Gastroesophageal sphincter (tissue), 4 donors: ENCODE measurements at regions not wholly inside any gene's neighbourhood (a gene's known extent, or its start where the extent isn't known, plus 50 kb on each side); places are given as distances from the start of the nearest gene placed in this dataset.
"Not testable (repeated sequence)": the region's sequence is repeated elsewhere in the genome, so short reads cannot be mapped to it uniquely, and the experiment has no call there.

Source experiments
- ATAC-seq: fragments of 150-250 bp; one replicate; pipeline ENCODE4 v1.9.1; 2016; ENCODE audit warnings: mild to moderate bottlenecking, moderate library complexity
- H3K27ac ChIP-seq, 4 donors: fragments of 200-600 bp; sonication (generic) in 3 of 4; 1 replicate in 3 of 4; 2 replicates in 1 of 4; pipeline ENCODE4 v1.5.1; 2016 to 2019
- H3K27me3 ChIP-seq: fragments of 200-600 bp; sonication (generic); one replicate; pipeline ENCODE4 v1.5.1; 2019
- H3K36me3 ChIP-seq, 2 donors: fragments of 200-600 bp; sonication (generic); one replicate each; pipeline ENCODE4 v1.5.1; 2019; ENCODE audit warnings: control low read depth in 1 of 2
- H3K4me1 ChIP-seq, 3 donors: fragments of 200-600 bp; sonication (generic); 1 replicate in 2 of 3; 2 replicates in 1 of 3; pipeline ENCODE4 v1.5.1; 2016 to 2019; ENCODE audit warnings: control low read depth in 2 of 3
- H3K4me3 ChIP-seq, 2 donors: fragments of 200-600 bp; sonication (generic); one replicate each; pipeline ENCODE4 v1.5.1; 2019; ENCODE audit warnings: mild to moderate bottlenecking in 1 of 2, moderate library complexity in 1 of 2
- H3K9me3 ChIP-seq, 3 donors: fragments of 200-600 bp; sonication (generic); one replicate each; pipeline ENCODE4 v1.5.1; 2017 to 2019; ENCODE audit warnings: control low read depth in 2 of 3
- EP300 ChIP-seq: sonication (generic); formaldehyde crosslinking; IDR thresholded peaks from one replicate; pipeline ENCODE4 v1.6.1; 2017; ENCODE audit warnings: antibody characterized with exemption, mild to moderate bottlenecking
- POLR2A ChIP-seq, 2 donors: fragments of 450-650 bp; IDR thresholded peaks; one replicate each; pipeline ENCODE4 v1.6.1; 2017; ENCODE audit warnings: antibody characterized with exemption in 2 of 2, mild to moderate bottlenecking in 2 of 2, moderate library complexity in 1 of 2
- POLR2AphosphoS5 ChIP-seq: sonication (generic); formaldehyde crosslinking; IDR thresholded peaks from one replicate; pipeline ENCODE4 v1.6.1; 2017; ENCODE audit warnings: antibody characterized with exemption
- WGBS, 2 donors: methylation state at CpG; one replicate each; pipeline ENCODE4 v1.1.5; 2018; ENCODE audit warnings: low coverage in 1 of 2; 5-methylcytosine and 5-hydroxymethylcytosine counted together
- TF ChIP-seq, protein P1 (sequence below), 4 experiments: fragments of 200-600 bp in 2 of 4; fragments of 450-650 bp in 2 of 4; sonication (generic) in 1 of 4; IDR thresholded peaks; one replicate each; pipeline ENCODE4 v1.5.1; 2017 to 2019; ENCODE audit warnings: antibody characterized with exemption in 4 of 4, mild to moderate bottlenecking in 2 of 4, moderate library complexity in 2 of 4

DNA sequence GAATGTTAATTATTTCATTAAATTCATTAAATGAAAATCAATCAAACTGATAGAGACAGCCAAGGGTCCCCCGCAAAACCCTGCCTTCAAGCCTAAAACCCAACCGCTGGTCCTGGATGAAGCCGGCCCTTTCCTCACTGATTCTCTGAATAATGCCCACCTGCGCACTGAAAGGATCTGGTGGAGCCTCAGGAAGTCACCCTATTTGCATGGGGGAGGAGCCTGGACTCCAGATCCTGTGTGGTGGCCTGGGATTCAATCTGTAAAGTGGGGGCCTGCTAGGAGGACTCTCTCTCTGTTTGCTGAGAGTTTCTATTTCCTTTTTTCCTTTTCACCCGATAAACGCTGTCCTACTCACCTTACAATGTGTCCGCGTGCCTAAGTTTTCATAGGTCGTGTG, 97.9 kb upstream of the ADAMTS3 start:
- Histone ChIP-seq H3K27ac (no peak overlapping the region), H3K36me3 (no peaks in the 10 kb centered on the region), H3K4me3 (no peak overlapping the region), H3K4me1 (no peaks in the 10 kb centered on the region), H3K9me3 (no peaks in the 10 kb centered on the region), H3K27me3 (no peaks in the 10 kb centered on the region)
- 69 to 80% methylated on average over 1 to 8 of the region's 9 CpGs for WGBS, 2 donors
- ATAC-seq: no peak
- TF ChIP-seq POLR2AphosphoS5: no peak
- TF ChIP-seq, protein P1, sequence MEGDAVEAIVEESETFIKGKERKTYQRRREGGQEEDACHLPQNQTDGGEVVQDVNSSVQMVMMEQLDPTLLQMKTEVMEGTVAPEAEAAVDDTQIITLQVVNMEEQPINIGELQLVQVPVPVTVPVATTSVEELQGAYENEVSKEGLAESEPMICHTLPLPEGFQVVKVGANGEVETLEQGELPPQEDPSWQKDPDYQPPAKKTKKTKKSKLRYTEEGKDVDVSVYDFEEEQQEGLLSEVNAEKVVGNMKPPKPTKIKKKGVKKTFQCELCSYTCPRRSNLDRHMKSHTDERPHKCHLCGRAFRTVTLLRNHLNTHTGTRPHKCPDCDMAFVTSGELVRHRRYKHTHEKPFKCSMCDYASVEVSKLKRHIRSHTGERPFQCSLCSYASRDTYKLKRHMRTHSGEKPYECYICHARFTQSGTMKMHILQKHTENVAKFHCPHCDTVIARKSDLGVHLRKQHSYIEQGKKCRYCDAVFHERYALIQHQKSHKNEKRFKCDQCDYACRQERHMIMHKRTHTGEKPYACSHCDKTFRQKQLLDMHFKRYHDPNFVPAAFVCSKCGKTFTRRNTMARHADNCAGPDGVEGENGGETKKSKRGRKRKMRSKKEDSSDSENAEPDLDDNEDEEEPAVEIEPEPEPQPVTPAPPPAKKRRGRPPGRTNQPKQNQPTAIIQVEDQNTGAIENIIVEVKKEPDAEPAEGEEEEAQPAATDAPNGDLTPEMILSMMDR (IDR thresholded peaks at IDR 0.05): no peak
- TF ChIP-seq POLR2A (IDR thresholded peaks at IDR 0.05): no peak
- no peak for TF ChIP-seq EP300

DNA sequence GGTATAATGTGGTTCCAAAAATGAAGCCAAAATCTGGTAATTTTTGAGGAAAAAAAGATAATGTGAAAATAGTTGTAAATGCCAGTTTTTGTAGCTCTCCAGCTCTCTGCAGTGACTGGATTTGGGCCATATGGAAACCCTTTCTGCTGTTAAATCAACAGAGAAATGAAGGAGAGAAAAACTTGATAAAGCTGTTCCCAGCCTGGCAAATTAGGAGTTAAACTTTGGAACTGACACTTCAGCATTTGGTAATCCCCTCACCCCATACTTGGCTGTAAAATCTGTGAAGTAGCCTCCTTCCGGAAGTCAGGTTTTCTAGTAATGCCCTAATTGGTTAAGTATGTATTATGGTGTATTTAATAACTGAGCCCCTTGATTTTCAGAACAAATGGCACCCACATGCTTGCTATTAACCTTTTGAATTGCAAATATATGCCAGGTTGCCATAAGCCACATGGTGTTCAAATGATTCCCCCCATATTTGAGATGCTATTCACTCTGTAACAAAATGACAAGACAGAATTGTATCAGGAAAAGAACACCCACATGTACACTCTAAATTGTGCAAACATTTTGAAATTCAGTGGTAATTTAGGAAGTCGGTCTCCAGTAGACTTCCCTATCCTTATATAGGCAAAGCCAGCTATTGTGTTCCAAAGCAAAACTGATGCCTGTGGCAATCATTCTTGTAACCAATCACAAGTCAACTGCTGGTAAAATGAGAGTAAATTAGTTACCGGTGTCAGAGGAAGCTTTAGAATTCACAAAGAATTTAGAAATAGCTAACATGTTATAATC, 96.3 kb upstream of the ADAMTS3 start:
- Histone ChIP-seq H3K9me3 (no peaks in the 10 kb centered on the region), H3K4me1 (no peaks in the 10 kb centered on the region), H3K27me3 (no peaks in the 10 kb centered on the region), H3K36me3 (no peaks in the 10 kb centered on the region), H3K27ac (no peak overlapping the region), H3K4me3 (no peak overlapping the region)
- ATAC-seq: no peak
- 54 to 64% methylated on average over 3 of the region's 3 CpGs for WGBS, 2 donors
- TF ChIP-seq POLR2A (IDR thresholded peaks at IDR 0.05): no peak
- TF ChIP-seq POLR2AphosphoS5: no peak
- TF ChIP-seq, protein P1 (IDR thresholded peaks at IDR 0.05): no peak
- no peak for TF ChIP-seq EP300

DNA sequence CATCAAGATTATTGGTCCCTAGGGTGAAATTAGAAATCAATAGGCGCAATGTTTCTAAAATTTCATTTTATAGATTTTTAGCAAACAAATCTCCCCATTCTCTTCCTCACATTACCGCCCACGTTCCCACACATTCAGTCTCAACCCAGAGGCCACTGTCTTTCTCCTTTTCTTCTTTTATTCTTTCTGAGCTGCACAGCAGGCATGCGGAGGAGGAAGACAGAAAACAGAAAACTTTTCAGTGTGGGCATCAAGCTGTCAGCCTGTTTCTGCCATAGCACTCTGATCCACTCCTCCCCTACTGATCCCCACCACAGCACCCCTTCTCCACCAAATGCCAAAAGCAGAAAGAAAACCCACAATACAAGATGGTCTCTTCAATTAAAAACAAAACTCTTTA, 94.8 kb upstream of the ADAMTS3 start:
- ATAC-seq: no peak
- no peaks in the 10 kb centered on the region for H3K36me3 ChIP-seq
- no peaks in the 10 kb centered on the region for H3K27me3 ChIP-seq
- no peak overlapping the region for H3K27ac ChIP-seq
- no peaks in the 10 kb centered on the region for H3K4me1 ChIP-seq
- TF ChIP-seq, protein P1 (IDR thresholded peaks at IDR 0.05): no peak
- TF ChIP-seq EP300: no peak
- TF ChIP-seq POLR2AphosphoS5: no peak
- no peak for TF ChIP-seq POLR2A (IDR thresholded peaks at IDR 0.05)
- H3K4me3 ChIP-seq: no peak overlapping the region
- WGBS, 2 donors: 60 to 76% methylated on average over 3 to 4 of the region's 4 CpGs
- H3K9me3 ChIP-seq: no peaks in the 10 kb centered on the region

DNA sequence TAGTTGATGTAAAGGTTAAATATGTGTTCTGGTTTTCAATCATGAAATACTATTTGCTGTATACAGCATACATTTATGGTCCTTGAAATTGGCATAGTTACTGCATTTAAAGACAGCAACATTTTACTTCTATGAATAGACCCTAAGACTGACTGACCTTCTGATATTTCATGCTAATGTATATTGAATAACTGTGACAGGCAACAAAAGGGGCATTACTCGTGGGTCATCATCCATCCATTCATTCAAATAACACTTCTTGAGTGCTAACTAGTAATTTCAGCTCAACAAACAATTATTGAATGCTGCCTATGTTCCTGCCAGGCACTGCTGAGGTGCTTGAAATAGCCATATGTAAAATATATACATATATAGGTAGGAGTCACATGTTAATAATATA, 92.8 kb upstream of the ADAMTS3 start:
- Histone ChIP-seq H3K4me1 (no peaks in the 10 kb centered on the region), H3K36me3 (no peaks in the 10 kb centered on the region), H3K4me3 (no peak overlapping the region), H3K27me3 (no peaks in the 10 kb centered on the region), H3K27ac (no peak overlapping the region), H3K9me3 (no peaks in the 10 kb centered on the region)
- 41 to 47% methylated on average over 1 of the region's 1 CpG for WGBS, 2 donors
- TF ChIP-seq POLR2AphosphoS5 (no peak), EP300 (no peak), POLR2A (IDR thresholded peaks at IDR 0.05) (no peak)
- TF ChIP-seq, protein P1 (IDR thresholded peaks at IDR 0.05): no peak
- no peak for ATAC-seq

DNA sequence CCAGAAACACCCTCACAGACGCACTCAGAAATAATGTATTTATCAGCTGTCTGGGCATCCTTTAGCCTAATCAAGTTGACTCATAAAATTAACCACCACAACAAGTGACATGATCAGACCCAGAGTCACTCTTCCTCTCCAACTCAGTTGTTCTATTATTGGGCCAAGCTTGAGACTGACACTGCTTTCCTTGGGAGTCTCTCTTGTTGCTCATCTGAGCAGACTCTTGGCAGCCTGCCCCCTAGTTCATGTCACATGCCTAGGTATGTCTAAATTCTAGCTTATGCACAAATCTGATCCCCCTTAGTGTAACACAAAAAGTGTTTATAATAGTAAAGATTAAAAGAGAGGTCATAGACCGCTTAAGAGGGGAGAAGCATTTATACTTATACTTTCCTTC, 72.6 kb upstream of the ADAMTS3 start:
- no peaks in the 10 kb centered on the region for H3K4me1 ChIP-seq
- WGBS, 2 donors: 76 to 81% methylated on average over 2 of the region's 2 CpGs

DNA sequence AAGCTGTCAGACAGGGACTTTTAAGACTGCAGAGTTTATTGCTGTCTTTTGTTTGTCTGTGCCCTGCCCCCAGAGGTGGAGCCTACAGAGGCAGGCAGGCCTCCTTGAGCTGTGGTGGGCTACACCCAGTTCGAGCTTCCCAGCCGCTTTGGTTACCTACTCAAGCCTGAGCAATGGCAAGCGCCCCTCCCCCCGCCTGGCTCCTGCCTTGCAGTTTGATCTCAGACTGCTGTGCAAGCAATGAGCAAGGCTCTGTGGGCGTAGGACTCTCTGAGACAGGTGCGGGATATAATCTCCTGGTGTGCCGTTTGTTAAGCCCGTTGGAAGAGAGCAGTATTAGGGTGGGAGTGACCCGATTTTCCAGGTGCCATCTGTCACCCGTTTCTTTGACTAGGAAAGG, 67.8 kb upstream of the ADAMTS3 start:
- not testable (repeated sequence) for H3K27ac ChIP-seq, H3K4me3 ChIP-seq, ATAC-seq, H3K4me1 ChIP-seq, H3K36me3 ChIP-seq, H3K27me3 ChIP-seq
- WGBS, 2 donors: 80 to 86% methylated on average over 5 to 6 of the region's 10 CpGs
- H3K9me3 ChIP-seq: peaks cover 0 to 11% (median 0%) of the 10 kb centered on the region in 3 donors

More for the DNA sequence above, 72.6 kb upstream of the ADAMTS3 start:
- Histone ChIP-seq H3K27ac (no peak overlapping the region), H3K36me3 (no peaks in the 10 kb centered on the region), H3K4me3 (no peak overlapping the region), H3K9me3 (peaks cover 0 to 7% (median 0%) of the 10 kb centered on the region in 3 donors), H3K27me3 (no peaks in the 10 kb centered on the region)
- ATAC-seq: no peak
- TF ChIP-seq EP300: no peak
- no peak for TF ChIP-seq POLR2A (IDR thresholded peaks at IDR 0.05)
- TF ChIP-seq POLR2AphosphoS5: no peak
- TF ChIP-seq, protein P1 (IDR thresholded peaks at IDR 0.05): no peak

DNA sequence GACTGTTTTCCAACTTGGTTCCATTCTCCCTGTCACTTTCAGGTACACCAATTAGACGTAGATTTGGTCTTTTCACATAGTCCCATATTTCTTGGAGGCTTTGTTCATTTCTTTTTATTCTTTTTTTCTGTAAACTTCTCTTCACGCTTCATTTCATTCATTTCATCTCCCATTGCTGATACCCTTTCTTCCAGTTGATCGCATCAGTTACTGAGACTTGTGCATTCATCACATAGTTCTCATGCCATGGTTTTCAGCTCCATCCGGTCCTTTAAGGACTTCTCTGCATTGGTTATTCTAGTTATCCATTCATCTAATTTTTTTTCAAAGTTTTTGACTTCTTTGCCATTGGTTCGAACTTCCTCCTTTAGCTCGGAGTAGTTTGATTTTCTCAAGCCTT, 66.9 kb upstream of the ADAMTS3 start:
- not testable (repeated sequence) for H3K4me3 ChIP-seq, H3K27ac ChIP-seq, H3K27me3 ChIP-seq, H3K4me1 ChIP-seq, ATAC-seq, H3K36me3 ChIP-seq
- WGBS, 2 donors: 86 to 93% methylated on average over 6 of the region's 6 CpGs
- peaks cover 0 to 11% (median 0%) of the 10 kb centered on the region in 3 donors for H3K9me3 ChIP-seq

DNA sequence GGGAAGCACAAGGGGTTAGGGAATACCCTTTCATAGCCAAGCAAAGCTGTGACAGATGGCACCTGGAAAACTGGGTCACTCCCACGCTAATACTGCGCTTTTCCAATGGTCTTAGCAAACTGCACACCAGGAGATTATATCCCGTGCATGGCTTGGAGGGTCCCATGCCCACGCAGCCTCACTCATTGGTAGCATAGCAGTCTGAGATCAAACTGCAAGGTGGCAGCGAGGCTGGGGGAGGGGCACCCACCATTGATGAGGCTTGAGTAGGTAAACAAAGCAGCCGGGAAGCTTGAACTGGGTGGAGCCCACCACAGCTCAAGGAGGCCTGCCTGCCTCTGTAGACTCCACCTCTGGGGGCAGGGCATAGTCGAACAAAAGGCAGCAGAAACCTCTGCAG, 63.2 kb upstream of the ADAMTS3 start:
- H3K4me3 ChIP-seq, H3K4me1 ChIP-seq, ATAC-seq, H3K36me3 ChIP-seq, H3K9me3 ChIP-seq, H3K27ac ChIP-seq, H3K27me3 ChIP-seq: not testable (repeated sequence)
- 100% methylated on average over 4 of the region's 7 CpGs; no CpG with 5 or more reads in 1 of the 2 donors for WGBS, 2 donors
